ENCODE measurements at regions not wholly inside any gene's neighbourhood (a gene's known extent, or its start where the extent isn't known, plus 50 kb on each side); places are given as distances from the start of the nearest gene placed in this dataset.
"Not testable (repeated sequence)": the region's sequence is repeated elsewhere in the genome, so short reads cannot be mapped to it uniquely, and the experiment has no call there.

- Histone ChIP-seq H2AFZ (ENCODE audit: low read depth, low read length) (no peak overlapping the region), H3K4me3 (ENCODE audit: low read length) (no peak overlapping the region), H4K20me1 (ENCODE audit: insufficient read depth, low read length) (no peaks in the 10 kb centered on the region), H3K9ac (ENCODE audit: low read length) (no peak overlapping the region), H3K27me3 (ENCODE audit: low read depth, low read length) (peaks cover 3% of the 10 kb centered on the region; the same call in 1 of the 2 replicates), H3K4me1 (ENCODE audit: low read length) (no peaks in the 10 kb centered on the region), H3K4me2 (ENCODE audit: low read length) (no peak overlapping the region), H3K79me2 (ENCODE audit: low read length) (no peaks in the 10 kb centered on the region), H3K9me3 (ENCODE audit: insufficient read depth, low read length) (no peaks in the 10 kb centered on the region), H3K36me3 (replicated peaks; ENCODE audit: low read depth, low read length) (peaks cover 3% of the 10 kb centered on the region), H3K27ac (ENCODE audit: low read length) (no peak overlapping the region)
- TF ChIP-seq, protein P1, sequence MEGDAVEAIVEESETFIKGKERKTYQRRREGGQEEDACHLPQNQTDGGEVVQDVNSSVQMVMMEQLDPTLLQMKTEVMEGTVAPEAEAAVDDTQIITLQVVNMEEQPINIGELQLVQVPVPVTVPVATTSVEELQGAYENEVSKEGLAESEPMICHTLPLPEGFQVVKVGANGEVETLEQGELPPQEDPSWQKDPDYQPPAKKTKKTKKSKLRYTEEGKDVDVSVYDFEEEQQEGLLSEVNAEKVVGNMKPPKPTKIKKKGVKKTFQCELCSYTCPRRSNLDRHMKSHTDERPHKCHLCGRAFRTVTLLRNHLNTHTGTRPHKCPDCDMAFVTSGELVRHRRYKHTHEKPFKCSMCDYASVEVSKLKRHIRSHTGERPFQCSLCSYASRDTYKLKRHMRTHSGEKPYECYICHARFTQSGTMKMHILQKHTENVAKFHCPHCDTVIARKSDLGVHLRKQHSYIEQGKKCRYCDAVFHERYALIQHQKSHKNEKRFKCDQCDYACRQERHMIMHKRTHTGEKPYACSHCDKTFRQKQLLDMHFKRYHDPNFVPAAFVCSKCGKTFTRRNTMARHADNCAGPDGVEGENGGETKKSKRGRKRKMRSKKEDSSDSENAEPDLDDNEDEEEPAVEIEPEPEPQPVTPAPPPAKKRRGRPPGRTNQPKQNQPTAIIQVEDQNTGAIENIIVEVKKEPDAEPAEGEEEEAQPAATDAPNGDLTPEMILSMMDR (IDR thresholded peaks at IDR 0.05; ENCODE audit: low read depth, low read length), result no peak
- no peak for TF ChIP-seq EZH2phosphoT487 (IDR thresholded peaks at IDR 0.05; ENCODE audit: low read depth)
These were observed 364.1 kb downstream of the CGGBP1 start for GRCh38 chr3:87694678-87695077.

GRCh38 chr3:87691109-87691508, 367.7 kb downstream of the CGGBP1 start:
- Histone ChIP-seq H4K20me1 (ENCODE audit: insufficient read depth, low read length) (no peaks in the 10 kb centered on the region), H3K9ac (ENCODE audit: low read length) (no peak overlapping the region), H2AFZ (ENCODE audit: low read depth, low read length) (no peak overlapping the region), H3K79me2 (ENCODE audit: low read length) (no peaks in the 10 kb centered on the region), H3K4me3 (ENCODE audit: low read length) (no peak overlapping the region), H3K4me1 (ENCODE audit: low read length) (no peaks in the 10 kb centered on the region), H3K9me3 (ENCODE audit: insufficient read depth, low read length) (no peaks in the 10 kb centered on the region), H3K27me3 (ENCODE audit: low read depth, low read length) (peaks cover 17% of the 10 kb centered on the region), H3K27ac (ENCODE audit: low read length) (no peak overlapping the region), H3K36me3 (replicated peaks; ENCODE audit: low read depth, low read length) (no peaks in the 10 kb centered on the region), H3K4me2 (ENCODE audit: low read length) (no peak overlapping the region)
- TF ChIP-seq EZH2phosphoT487 (IDR thresholded peaks at IDR 0.05; ENCODE audit: low read depth), result no peak
- TF ChIP-seq, protein P1 (IDR thresholded peaks at IDR 0.05; ENCODE audit: low read depth, low read length), result no peak

GRCh38 chr3:87678984-87679660, 379.7 kb downstream of the CGGBP1 start:
- H2AFZ ChIP-seq (ENCODE audit: low read depth, low read length), result not testable (repeated sequence)
- H4K20me1 ChIP-seq (ENCODE audit: insufficient read depth, low read length), result peaks cover 30% of the 10 kb centered on the region

DNA sequence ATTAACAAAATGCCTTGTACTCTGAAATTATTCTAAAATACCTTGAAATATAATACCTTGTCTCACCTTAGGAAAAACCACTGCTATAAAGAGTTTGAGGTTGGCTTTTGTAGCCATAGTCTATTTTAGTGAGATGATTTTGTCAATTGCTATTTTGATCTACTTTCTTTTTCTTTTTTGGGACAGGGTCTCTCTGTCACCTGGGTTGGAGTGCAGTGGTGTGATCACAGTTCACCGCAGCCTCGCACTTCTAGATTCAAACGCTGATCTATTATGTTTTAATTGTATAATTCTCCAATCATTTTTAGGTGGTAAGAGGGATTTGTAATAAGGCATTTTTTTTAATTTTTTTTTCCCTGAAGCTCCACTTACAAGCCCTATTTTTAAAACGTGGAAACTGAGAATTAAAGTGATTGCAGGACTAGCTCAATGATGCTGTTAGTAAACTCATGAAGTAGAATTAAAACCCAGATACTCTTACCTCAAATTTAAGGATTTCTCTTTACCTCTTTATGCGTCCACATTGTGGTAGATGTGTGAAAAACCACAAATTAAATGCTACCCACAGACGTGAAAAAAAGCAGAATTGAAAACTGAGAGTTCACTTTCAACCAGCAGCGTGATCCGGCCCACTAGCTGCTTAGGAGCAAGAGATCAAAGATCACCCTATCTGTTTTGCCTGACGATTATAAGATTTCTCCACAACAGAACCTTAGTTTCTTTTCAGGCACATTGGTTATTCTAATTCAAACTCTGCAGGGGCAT, 384.2 kb downstream of the CGGBP1 start:
- Histone ChIP-seq H3K4me2 (ENCODE audit: low read length) (peak overlapping the region; percentile 36), H3K9ac (ENCODE audit: low read length) (no peak overlapping the region)
- TF ChIP-seq EZH2phosphoT487 (IDR thresholded peaks at IDR 0.05; ENCODE audit: low read depth), result peak; percentile 97
- TF ChIP-seq, protein P1 (IDR thresholded peaks at IDR 0.05; ENCODE audit: low read depth, low read length), result no peak

More at GRCh38 chr3:87678984-87679660, 379.7 kb downstream of the CGGBP1 start:
- H3K9ac ChIP-seq (ENCODE audit: low read length); H3K27ac ChIP-seq (ENCODE audit: low read length); H3K79me2 ChIP-seq (ENCODE audit: low read length); H3K9me3 ChIP-seq (ENCODE audit: insufficient read depth, low read length); H3K4me3 ChIP-seq (ENCODE audit: low read length); H3K36me3 ChIP-seq (replicated peaks; ENCODE audit: low read depth, low read length); H3K4me2 ChIP-seq (ENCODE audit: low read length): not testable (repeated sequence)
- peaks cover 46% of the 10 kb centered on the region for H3K27me3 ChIP-seq (ENCODE audit: low read depth, low read length)
- peaks cover 11% of the 10 kb centered on the region for H3K4me1 ChIP-seq (ENCODE audit: low read length)

More for the DNA sequence above, 384.2 kb downstream of the CGGBP1 start:
- peaks cover 50% of the 10 kb centered on the region for H4K20me1 ChIP-seq (ENCODE audit: insufficient read depth, low read length)
- H3K79me2 ChIP-seq (ENCODE audit: low read length), result no peaks in the 10 kb centered on the region
- H3K4me3 ChIP-seq (ENCODE audit: low read length), result no peak overlapping the region
- H3K9me3 ChIP-seq (ENCODE audit: insufficient read depth, low read length), result no peaks in the 10 kb centered on the region
- H3K4me1 ChIP-seq (ENCODE audit: low read length), result peaks cover 11% of the 10 kb centered on the region
- H3K36me3 ChIP-seq (replicated peaks; ENCODE audit: low read depth, low read length), result no peaks in the 10 kb centered on the region
- H3K27ac ChIP-seq (ENCODE audit: low read length), result no peak overlapping the region
- H2AFZ ChIP-seq (ENCODE audit: low read depth, low read length), result no peak overlapping the region
- peaks cover 73% of the 10 kb centered on the region for H3K27me3 ChIP-seq (ENCODE audit: low read depth, low read length)

Measured in OCI-LY3 (cell line).